ENCODE measurements at regions not wholly inside any gene's neighbourhood (a gene's known extent, or its start where the extent isn't known, plus 50 kb on each side); places are given as distances from the start of the nearest gene placed in this dataset.

DNA sequence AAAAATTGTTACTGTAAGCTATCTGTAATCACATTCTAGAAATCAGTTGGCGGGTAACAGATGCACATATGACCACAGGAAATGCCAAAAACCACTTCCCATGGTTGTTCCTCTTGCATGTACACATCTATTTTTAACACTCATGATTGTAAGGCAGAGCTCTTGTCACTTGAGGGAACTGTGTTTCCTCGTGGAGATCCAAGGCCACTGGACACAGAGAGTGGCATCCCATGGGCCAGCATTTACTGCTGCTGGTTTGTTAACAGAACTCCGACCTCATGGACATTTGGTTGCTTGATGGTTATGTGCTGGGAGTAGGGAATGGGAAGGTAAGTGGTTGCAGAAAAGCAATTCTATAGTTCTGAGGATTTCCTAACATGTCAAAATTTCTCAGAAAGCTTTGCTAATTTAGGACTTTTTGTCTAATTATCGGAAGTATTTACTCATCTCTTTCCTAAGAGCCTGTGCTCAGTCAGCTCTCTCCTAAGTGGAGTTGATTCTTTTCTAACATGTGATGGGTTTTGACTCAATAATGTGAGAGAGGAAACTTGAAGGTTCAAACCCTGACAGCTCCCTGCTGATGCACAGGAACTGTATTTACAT is 202.0 kb upstream of the NR3C1 start:
- H3K4me3 ChIP-seq (ENCODE audit: low read depth, low read length) = no peak overlapping the region
- TF ChIP-seq, protein P1, sequence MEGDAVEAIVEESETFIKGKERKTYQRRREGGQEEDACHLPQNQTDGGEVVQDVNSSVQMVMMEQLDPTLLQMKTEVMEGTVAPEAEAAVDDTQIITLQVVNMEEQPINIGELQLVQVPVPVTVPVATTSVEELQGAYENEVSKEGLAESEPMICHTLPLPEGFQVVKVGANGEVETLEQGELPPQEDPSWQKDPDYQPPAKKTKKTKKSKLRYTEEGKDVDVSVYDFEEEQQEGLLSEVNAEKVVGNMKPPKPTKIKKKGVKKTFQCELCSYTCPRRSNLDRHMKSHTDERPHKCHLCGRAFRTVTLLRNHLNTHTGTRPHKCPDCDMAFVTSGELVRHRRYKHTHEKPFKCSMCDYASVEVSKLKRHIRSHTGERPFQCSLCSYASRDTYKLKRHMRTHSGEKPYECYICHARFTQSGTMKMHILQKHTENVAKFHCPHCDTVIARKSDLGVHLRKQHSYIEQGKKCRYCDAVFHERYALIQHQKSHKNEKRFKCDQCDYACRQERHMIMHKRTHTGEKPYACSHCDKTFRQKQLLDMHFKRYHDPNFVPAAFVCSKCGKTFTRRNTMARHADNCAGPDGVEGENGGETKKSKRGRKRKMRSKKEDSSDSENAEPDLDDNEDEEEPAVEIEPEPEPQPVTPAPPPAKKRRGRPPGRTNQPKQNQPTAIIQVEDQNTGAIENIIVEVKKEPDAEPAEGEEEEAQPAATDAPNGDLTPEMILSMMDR (IDR thresholded peaks at IDR 0.05; ENCODE audit: insufficient read depth, low read depth, low read length) = no peak
- DNase-seq (ENCODE audit: low read depth) = peak; percentile 20

DNA sequence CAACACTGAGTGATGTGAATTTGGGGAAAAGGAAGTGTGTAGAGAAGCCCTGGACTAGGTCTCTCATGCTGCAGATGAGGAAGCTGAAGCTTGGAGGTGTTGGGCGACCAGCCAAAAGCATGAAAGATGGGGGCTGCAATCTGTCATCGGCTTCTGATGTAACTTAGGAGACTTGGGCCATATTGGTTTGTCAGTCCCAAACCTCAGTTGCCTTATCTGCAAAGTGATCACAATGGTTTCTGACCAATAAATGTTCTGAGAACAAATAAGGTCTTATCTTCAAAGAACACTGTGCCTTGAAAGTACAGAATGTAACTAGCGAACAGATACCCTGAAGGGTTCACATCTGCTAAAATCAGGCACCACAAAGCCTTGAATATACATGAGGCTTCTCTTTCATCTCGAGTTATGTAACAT is 198.4 kb upstream of the NR3C1 start:
- TF ChIP-seq, protein P1 (IDR thresholded peaks at IDR 0.05; ENCODE audit: insufficient read depth, low read depth, low read length) = no peak
- no peak overlapping the region for H3K4me3 ChIP-seq (ENCODE audit: low read depth, low read length)
- DNase-seq (ENCODE audit: low read depth) = no peak

DNA sequence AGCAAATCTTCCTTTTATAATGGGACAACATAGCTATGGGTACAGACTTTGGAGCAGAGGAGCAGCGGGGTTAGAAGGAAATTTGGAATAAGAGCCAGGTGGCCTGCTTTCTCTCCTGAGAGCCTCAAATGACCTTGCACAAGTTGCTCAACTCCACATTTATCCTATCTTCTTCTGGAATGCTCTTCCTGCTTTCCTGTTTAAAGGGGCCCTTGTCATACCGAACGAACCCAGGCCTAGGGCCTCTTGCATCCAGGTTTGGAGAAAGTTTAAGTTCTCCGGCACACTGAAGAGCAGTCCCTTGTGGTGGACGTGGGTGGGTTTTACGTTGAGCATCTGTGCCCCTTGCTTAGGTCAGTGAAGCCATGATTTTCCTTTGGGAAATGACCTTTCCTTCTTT is 197.9 kb upstream of the NR3C1 start:
- no peak overlapping the region for H3K4me3 ChIP-seq (ENCODE audit: low read depth, low read length)
- TF ChIP-seq, protein P1 (IDR thresholded peaks at IDR 0.05; ENCODE audit: insufficient read depth, low read depth, low read length) = no peak
- no peak for DNase-seq (ENCODE audit: low read depth)

DNA sequence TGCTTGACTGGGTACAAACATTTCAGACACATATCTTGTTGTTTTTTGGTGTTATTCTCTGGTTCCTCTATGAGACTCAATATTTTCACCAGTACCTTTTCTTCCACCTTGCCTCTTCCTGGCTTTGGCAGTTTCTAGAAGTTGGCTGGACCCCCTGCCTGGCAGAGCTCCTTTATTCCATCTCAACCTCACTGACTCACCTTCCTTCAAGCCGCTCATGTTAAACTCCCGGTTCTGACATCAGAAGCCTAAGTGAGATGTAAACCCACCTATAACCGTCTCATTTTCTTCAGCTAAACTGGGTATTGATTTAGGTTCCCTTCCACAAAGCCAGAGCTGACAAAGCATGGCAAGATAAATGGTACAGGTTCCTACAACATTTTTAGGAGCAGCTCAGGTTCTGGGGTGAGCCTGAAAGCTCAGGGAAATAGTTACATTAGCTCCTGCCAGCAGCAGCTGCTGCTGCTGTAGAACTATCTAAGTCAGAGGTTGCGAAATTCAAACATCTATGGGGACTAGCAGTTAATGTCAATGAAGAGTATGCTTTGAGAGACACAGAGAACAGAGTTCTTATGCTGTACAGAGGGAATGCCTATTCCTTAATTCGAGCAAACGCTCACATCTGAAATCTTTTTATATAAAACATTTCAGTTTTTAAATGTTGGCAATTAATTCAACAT is 197.1 kb upstream of the NR3C1 start:
- DNase-seq (ENCODE audit: low read depth) = peak; percentile 62
- H3K4me3 ChIP-seq (ENCODE audit: low read depth, low read length) = no peak overlapping the region
- TF ChIP-seq, protein P1 (IDR thresholded peaks at IDR 0.05; ENCODE audit: insufficient read depth, low read depth, low read length) = no peak

DNA sequence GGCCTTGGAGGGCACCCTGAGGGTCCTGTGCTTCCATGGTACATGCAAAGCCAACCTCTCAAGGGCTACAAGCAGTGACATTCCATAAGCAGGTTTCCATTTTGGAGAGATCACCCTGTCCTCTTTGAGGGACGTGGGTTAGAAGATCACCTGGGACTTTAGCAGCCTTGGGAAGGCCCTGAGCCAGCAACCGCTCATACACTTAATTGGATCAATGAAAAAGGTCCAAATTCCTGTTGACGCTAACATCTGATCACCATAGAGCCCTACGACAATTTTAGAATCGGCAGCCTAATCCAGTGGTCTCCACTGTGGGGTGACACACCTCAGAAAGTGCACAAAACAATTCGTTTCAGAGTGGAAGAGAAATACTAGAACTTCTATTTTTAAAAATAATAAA is 196.0 kb upstream of the NR3C1 start:
- TF ChIP-seq, protein P1 (IDR thresholded peaks at IDR 0.05; ENCODE audit: insufficient read depth, low read depth, low read length) = no peak
- no peak for DNase-seq (ENCODE audit: low read depth)
- no peak overlapping the region for H3K4me3 ChIP-seq (ENCODE audit: low read depth, low read length)

DNA sequence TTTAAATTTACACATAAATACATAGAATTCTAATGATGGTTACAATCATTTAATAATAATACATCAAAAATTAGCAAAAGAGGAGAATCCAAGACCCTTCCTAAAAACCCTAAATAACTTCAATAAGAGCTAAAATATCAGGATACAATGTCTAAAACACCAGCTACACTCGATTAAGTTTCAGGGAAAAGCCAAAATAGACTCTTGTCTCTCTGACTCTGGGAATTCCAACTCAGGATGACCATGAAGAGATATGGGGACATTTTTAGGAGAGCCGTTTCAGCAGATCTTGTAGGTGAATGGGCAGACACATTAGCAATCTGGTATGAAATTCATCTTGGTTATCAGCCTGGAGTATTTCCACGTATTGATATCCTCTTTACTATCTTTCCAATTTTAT is 193.3 kb upstream of the NR3C1 start:
- TF ChIP-seq, protein P1 (IDR thresholded peaks at IDR 0.05; ENCODE audit: insufficient read depth, low read depth, low read length) = no peak
- DNase-seq (ENCODE audit: low read depth) = no peak
- H3K4me3 ChIP-seq (ENCODE audit: low read depth, low read length) = no peak overlapping the region

Data from fibroblast of villous mesenchyme (primary cell).